Epithelial cell of esophagus (primary cell): ENCODE measurements at regions not wholly inside any gene's neighbourhood (a gene's known extent, or its start where the extent isn't known, plus 50 kb on each side); places are given as distances from the start of the nearest gene placed in this dataset.
A peak's percentile ranks its signal among the peaks of the same experiment; 100 is the strongest.

Experiments
- DNase-seq: peaks from one replicate; pipeline ENCODE4 v3.0.0; 2010; ENCODE audit warnings: low read depth
- H3K4me3 ChIP-seq: 2 replicates; pipeline ENCODE4 v1.5.1; 2011; ENCODE audit warnings: mild to moderate bottlenecking, low read length, control low read depth
- TF ChIP-seq, protein P1 (sequence below): IDR thresholded peaks from 2 replicates; pipeline ENCODE4 v1.5.1; 2011; ENCODE audit warnings: low read depth, mild to moderate bottlenecking, low read length, control low read depth, inconsistent platforms; ENCODE audit not compliant: insufficient read depth; ENCODE audit errors: missing control alignments

DNA sequence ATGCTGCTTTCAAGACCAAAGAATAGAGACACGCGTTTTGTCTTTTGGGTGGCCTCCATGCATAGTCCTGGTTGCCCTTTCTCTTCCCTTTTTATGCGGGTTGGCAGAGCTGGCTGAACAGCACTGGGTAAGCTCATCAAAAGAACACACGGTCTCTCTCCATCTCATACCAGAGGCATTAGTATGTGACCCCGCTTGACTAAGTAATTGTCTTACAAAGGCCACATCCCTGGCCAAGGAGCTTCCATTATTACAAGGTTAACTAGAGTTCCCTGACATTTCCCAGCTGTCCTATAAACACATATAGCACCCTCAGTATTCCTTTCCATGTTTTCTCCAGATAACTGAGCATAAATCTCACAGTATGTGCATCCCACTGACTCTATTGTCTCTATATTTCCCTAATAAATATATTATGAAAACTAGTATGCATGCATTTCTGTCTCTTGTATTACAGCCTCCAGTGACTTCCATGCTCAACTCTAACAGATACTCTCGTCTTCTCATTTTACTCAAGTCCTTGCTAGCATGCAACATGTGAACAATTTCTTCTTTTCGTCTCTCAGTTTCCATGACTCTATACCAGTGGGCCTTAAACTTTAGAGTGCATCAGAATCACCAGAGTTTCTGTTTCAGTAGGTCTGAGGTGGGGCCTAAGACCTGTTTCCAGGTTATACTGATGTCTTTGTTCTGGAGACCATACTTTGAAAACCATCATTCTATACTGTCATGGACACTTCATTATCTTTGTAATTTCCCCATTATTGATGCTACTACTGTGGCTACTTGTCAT lies 247.7 kb upstream of the ARSJ start:
- TF ChIP-seq, protein P1, sequence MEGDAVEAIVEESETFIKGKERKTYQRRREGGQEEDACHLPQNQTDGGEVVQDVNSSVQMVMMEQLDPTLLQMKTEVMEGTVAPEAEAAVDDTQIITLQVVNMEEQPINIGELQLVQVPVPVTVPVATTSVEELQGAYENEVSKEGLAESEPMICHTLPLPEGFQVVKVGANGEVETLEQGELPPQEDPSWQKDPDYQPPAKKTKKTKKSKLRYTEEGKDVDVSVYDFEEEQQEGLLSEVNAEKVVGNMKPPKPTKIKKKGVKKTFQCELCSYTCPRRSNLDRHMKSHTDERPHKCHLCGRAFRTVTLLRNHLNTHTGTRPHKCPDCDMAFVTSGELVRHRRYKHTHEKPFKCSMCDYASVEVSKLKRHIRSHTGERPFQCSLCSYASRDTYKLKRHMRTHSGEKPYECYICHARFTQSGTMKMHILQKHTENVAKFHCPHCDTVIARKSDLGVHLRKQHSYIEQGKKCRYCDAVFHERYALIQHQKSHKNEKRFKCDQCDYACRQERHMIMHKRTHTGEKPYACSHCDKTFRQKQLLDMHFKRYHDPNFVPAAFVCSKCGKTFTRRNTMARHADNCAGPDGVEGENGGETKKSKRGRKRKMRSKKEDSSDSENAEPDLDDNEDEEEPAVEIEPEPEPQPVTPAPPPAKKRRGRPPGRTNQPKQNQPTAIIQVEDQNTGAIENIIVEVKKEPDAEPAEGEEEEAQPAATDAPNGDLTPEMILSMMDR: no peak
- H3K4me3 ChIP-seq: no peak overlapping the region
- no peak for DNase-seq

DNA sequence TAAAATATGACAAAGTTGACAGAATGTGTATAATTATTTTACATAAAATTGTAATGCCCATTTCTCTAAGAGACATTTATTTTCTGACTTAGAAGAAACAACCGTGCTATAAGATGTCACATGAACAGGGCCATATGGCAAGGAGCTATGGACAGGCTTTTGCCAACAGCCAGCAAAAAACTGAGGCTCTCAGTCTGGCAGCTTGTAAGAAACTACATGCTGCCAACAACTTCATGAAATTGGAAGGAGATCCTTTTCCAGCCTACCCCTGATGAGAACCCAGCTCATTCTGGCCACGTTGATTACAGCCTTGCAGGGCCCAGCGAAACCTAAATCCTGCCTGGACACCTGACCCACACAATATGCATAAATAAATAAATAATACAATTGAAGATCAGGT lies 250.3 kb upstream of the ARSJ start:
- DNase-seq: no peak
- TF ChIP-seq, protein P1: no peak
- H3K4me3 ChIP-seq: no peak overlapping the region

DNA sequence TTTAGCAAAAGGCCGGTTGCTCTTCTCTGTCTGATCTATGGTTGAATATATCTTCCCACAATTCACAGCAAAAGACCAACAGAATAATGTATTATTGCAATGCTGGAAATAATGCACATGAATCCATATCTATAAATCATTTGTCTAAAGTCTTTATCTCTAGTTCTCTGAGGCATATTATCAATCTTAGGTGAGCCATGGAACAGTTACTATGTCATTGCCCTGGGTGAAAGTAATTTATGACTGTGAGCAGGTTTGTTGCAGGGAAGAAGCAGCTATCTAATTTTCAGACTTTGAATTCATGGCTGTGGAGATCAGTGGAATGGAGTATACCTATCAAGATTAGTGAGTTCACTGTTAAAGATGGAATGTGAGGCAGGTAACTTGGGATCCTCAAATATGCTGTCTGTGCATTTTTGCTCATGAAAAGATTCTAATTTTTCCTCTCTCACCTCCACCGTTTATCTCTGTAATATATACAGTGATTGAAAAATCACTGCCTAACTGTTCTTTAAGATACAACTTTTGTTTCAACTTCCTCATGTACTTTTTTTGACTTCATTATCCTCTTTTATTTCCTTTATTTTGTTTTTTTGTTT lies 256.8 kb upstream of the ARSJ start:
- TF ChIP-seq, protein P1: no peak
- no peak for DNase-seq
- no peak overlapping the region for H3K4me3 ChIP-seq

DNA sequence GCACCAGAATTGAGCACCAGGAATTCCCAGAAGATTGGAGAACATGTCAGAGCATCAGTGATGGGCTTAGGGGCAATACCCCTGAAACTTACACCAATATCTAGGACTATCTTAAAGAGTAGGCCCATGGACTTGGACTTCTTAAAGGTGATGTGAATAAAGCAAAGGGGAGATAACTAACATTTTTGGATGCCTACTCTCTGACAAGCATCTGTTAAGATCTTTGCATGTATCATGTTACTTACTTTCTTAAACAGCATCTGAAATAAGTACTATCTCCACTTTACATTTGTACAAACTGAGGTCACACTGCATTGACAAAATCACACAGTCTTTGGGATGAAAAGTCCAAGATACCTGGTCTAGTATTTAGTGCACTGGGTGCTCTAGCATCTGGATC lies 258.6 kb upstream of the ARSJ start:
- no peak for DNase-seq
- no peak overlapping the region for H3K4me3 ChIP-seq
- TF ChIP-seq, protein P1: no peak

DNA sequence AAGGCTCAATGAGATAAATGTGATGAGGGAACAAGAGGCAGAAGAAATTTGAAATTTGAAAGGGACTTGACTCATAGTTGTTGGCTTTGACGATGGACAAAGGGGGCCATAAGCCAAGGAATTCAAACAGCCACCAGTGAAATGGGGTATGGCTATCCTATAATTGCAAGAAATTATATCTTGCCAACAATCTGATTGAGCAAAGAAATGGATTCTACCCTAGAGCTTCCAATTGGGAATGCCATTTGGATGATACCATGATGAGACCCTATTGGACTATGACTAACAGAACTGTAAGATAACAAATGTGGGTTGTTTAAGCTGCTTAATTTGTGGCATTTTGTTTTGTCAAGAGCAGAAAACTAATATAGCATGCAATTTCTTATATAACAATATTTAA lies 270.1 kb upstream of the ARSJ start:
- H3K4me3 ChIP-seq: no peak overlapping the region
- DNase-seq: no peak
- TF ChIP-seq, protein P1: no peak

DNA sequence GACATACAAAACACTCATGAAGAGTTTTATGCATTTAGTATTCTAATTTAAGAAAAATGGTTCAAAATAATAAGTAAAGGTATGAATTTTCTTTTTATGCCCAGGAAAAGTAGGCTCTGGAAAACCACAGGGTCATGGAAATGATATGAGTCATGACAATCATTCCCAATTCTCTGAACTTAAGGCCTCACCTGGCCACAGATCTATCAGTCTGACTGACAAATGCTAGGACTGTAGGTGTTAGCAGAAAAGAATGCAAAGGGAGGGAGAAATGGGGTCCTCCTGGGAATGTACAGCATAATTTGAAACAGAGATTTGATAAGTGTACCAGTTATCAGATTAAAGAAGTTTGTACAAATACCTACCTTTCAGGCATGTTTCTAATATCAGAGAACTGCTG lies 270.5 kb upstream of the ARSJ start:
- H3K4me3 ChIP-seq: no peak overlapping the region
- TF ChIP-seq, protein P1: no peak
- DNase-seq: peak; percentile 26
